ENCODE measurements at regions not wholly inside any gene's neighbourhood (a gene's known extent, or its start where the extent isn't known, plus 50 kb on each side); places are given as distances from the start of the nearest gene placed in this dataset.

- TF ChIP-seq ZFP36 (IDR thresholded peaks at IDR 0.05; ENCODE audit: borderline replicate concordance, partially characterized antibody) (no peak), CTCF (IDR thresholded peaks at IDR 0.05) (no peak), HES2 (IDR thresholded peaks at IDR 0.05) (no peak), TP53 (CRISPR knock-in tag; IDR thresholded peaks at IDR 0.05) (no peak), HMGXB4 (CRISPR knock-in tag; IDR thresholded peaks at IDR 0.05; ENCODE audit: borderline replicate concordance) (no peak), HOXA7 (CRISPR knock-in tag; IDR thresholded peaks at IDR 0.05) (no peak), ZC3H11A (IDR thresholded peaks at IDR 0.05) (no peak), RARB (CRISPR knock-in tag; IDR thresholded peaks at IDR 0.05) (no peak), MYC (IDR thresholded peaks at IDR 0.05; ENCODE audit: borderline replicate concordance, low read length) (no peak), PHF8 (IDR thresholded peaks at IDR 0.05; ENCODE audit: borderline replicate concordance, low read depth) (no peak), EP300 (IDR thresholded peaks at IDR 0.05) (no peak), POLR2A (IDR thresholded peaks at IDR 0.05; ENCODE audit: low read length) (no peak)
Measured at GRCh38 chr4:129532573-129532972, 436.6 kb downstream of the C4orf33 start.

Data from A549 (cell line).